ENCODE measurements at regions not wholly inside any gene's neighbourhood (a gene's known extent, or its start where the extent isn't known, plus 50 kb on each side); places are given as distances from the start of the nearest gene placed in this dataset.

DNA sequence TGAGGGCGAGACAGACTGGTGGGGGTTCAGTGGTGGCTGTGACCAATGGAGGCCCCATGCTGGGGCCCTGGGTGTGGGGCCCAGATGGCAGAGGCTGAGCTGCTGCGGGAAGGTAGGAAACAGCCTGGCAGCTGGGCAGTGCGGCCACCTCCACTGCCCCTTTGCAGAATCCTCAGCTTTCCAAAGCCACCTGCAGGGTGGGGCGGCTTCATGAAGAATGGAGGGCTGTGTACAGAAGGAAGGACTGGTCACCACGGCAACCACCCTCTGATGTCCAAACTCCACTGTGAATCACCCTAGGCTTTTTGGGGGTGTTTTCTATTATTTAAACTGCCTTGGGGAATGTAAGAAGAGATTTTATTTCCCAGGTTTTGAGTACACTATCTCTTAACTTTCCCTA, 166.3 kb upstream of the NAV2 start:
- CTCF ChIA-PET, result interaction anchor here (1.2 to 5.3 kb wide), 4 partner anchors 11 to 475 kb away, joined by 3 to 20 read pairs (median 13); no protein-coding TSS in a partner anchor
- no peak overlapping the region for H3K4me2 ChIP-seq (ENCODE audit: insufficient read depth, low read length)
- dilution Hi-C loops (cut with MboI; ENCODE audit: extremely low pct_ligation_motif_present, low sequenced_read_pairs) (no loop called here), intact Hi-C loops (cut with micrococcal nuclease) (no loop called here)
- H3K27me3 ChIP-seq (ENCODE audit: control insufficient read depth in 2 of 2, insufficient read depth in 2 of 2, low read length in 2 of 2), result no peaks in the 10 kb centered on the region
- H3K36me3 ChIP-seq (ENCODE audit: control insufficient read depth in 2 of 2, extremely low read depth in 1 of 2, insufficient read depth in 2 of 2, low read length in 2 of 2), result no peaks in the 10 kb centered on the region
- H3K9me3 ChIP-seq (replicated peaks; ENCODE audit: control insufficient read depth, insufficient read depth, low read length), result no peaks in the 10 kb centered on the region
- H3K4me3 ChIP-seq (replicated peaks in 1 of 3; ENCODE audit: insufficient read depth in 1 of 3, low read depth in 1 of 3, low read length in 3 of 3), result no peak overlapping the region
- H3K79me2 ChIP-seq (ENCODE audit: control insufficient read depth, insufficient read depth, low read length), result no peaks in the 10 kb centered on the region
- BruUV-seq (replicated peaks), result no TSS peak
- H3K27ac ChIP-seq (ENCODE audit: insufficient read depth, low read depth, low read length), result no peak overlapping the region
- POLR2A ChIA-PET, result no interaction called here
- no peaks in the 10 kb centered on the region for H3K4me1 ChIP-seq (ENCODE audit: control insufficient read depth, extremely low read depth, insufficient read depth, low read length)
- no peaks in the 10 kb centered on the region for H3K9me1 ChIP-seq (replicated peaks; ENCODE audit: control insufficient read depth, extremely low read depth, insufficient read depth, low read length)
- TF ChIP-seq EZH2 (IDR thresholded peaks at IDR 0.05; ENCODE audit: borderline replicate concordance, low read depth, low read length, severe bottlenecking) (no peak), POLR2A (IDR thresholded peaks at IDR 0.05; ENCODE audit: low read depth, low read length) (no peak), FOS (IDR thresholded peaks at IDR 0.05; ENCODE audit: borderline replicate concordance, insufficient read depth, low read length) (no peak), GATA2 (IDR thresholded peaks at IDR 0.05; ENCODE audit: insufficient read depth, insufficient read length, low read depth, low read length) (no peak), POLR2AphosphoS5 (IDR thresholded peaks at IDR 0.05; ENCODE audit: insufficient read depth, low read depth, low read length) (no peak), MYC (IDR thresholded peaks at IDR 0.05; ENCODE audit: low read depth, low read length) (no peak), JUN (IDR thresholded peaks at IDR 0.05; ENCODE audit: borderline replicate concordance, insufficient read depth, insufficient read length, low read depth) (no peak)
- TF ChIP-seq, protein P1, sequence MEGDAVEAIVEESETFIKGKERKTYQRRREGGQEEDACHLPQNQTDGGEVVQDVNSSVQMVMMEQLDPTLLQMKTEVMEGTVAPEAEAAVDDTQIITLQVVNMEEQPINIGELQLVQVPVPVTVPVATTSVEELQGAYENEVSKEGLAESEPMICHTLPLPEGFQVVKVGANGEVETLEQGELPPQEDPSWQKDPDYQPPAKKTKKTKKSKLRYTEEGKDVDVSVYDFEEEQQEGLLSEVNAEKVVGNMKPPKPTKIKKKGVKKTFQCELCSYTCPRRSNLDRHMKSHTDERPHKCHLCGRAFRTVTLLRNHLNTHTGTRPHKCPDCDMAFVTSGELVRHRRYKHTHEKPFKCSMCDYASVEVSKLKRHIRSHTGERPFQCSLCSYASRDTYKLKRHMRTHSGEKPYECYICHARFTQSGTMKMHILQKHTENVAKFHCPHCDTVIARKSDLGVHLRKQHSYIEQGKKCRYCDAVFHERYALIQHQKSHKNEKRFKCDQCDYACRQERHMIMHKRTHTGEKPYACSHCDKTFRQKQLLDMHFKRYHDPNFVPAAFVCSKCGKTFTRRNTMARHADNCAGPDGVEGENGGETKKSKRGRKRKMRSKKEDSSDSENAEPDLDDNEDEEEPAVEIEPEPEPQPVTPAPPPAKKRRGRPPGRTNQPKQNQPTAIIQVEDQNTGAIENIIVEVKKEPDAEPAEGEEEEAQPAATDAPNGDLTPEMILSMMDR (IDR thresholded peaks at IDR 0.05; ENCODE audit: extremely low read depth in 1 of 2, insufficient read depth in 1 of 2, low read depth in 1 of 2, low read length in 2 of 2), result no peak
- TF ChIP-seq, protein P2, sequence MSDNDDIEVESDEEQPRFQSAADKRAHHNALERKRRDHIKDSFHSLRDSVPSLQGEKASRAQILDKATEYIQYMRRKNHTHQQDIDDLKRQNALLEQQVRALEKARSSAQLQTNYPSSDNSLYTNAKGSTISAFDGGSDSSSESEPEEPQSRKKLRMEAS (IDR thresholded peaks at IDR 0.05; ENCODE audit: insufficient read depth, insufficient read length), result no peak
- H3K9ac ChIP-seq (replicated peaks; ENCODE audit: extremely low read depth, insufficient read depth, low read length), result no peak overlapping the region
- H4K20me1 ChIP-seq (replicated peaks; ENCODE audit: control insufficient read depth, extremely low read depth, insufficient read depth, low read length), result no peaks in the 10 kb centered on the region
- FAIRE-seq (no peak), DNase-seq (ENCODE audit: low read depth, low spot score) (no peak)
- H2AFZ ChIP-seq (ENCODE audit: low read depth, low read length), result no peak overlapping the region

Data from endothelial cell of umbilical vein (primary cell).